ENCODE measurements at regions not wholly inside any gene's neighbourhood (a gene's known extent, or its start where the extent isn't known, plus 50 kb on each side); places are given as distances from the start of the nearest gene placed in this dataset.

- no peak for TF ChIP-seq EZH2 (IDR thresholded peaks at IDR 0.05; ENCODE audit: low read depth, low read length, severe bottlenecking)
- TF ChIP-seq FOSL1 (IDR thresholded peaks at IDR 0.05; ENCODE audit: insufficient read depth, low read depth, low read length), result no peak
- TF ChIP-seq SIRT6 (IDR thresholded peaks at IDR 0.05; ENCODE audit: low read length), result no peak
- no peak for TF ChIP-seq GABPA (IDR thresholded peaks at IDR 0.05; ENCODE audit: borderline replicate concordance, insufficient read depth, low read length)
- TF ChIP-seq POLR2A (IDR thresholded peaks at IDR 0.05; ENCODE audit: control extremely low read depth in 1 of 2, low read depth in 2 of 2, low read length in 2 of 2), result no peak
- no peak for TF ChIP-seq NANOG (IDR thresholded peaks at IDR 0.05; ENCODE audit: insufficient read depth, low read depth, low read length, poor library complexity, severe bottlenecking)
- no peak for TF ChIP-seq JUN (IDR thresholded peaks at IDR 0.05; ENCODE audit: low read depth, low read length)
- no peak for TF ChIP-seq CTCF (IDR thresholded peaks at IDR 0.05; ENCODE audit: control extremely low read depth in 1 of 3, insufficient read depth in 1 of 3, low read depth in 1 of 3, low read length in 3 of 3)
- no peak for TF ChIP-seq ZNF274 (IDR thresholded peaks at IDR 0.05; ENCODE audit: borderline replicate concordance, extremely low read depth, low read length)
Measured at GRCh38 chr2:133811409-133812125, 243.3 kb upstream of the NCKAP5 start.

All from H1 (cell line).